ENCODE measurements at regions not wholly inside any gene's neighbourhood (a gene's known extent, or its start where the extent isn't known, plus 50 kb on each side); places are given as distances from the start of the nearest gene placed in this dataset.

DNA sequence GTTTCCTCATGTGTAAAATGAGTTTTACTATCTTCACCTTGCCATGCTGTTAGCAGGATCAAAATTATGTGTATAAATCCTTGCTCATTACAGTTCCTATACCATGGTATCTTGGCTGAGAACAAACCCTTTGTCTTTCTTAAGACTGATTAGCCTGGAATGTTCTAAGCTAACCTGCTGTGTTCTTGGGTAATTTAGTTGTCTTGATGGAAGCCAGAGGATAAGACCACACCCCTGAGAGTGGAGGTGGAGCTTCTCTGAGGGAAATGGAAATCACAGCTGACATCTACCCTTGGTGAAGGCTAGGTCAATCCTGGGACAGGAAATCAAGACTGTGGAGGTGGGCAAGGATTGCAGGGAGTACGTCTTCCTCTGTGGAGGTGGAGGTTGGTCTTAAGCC is 206.1 kb upstream of the ARHGAP20 start:
- DNase-seq (ENCODE audit: low read depth, low spot score), result no peak
- no peak for TF ChIP-seq CTCF (IDR thresholded peaks at IDR 0.05; ENCODE audit: low read depth, low read length)
- no peak overlapping the region for H3K4me3 ChIP-seq (ENCODE audit: low read depth, low read length)
- in situ Hi-C loops (cut with HindIII; ENCODE audit: low sequenced_read_pairs), result no loop called here

- in situ Hi-C loops (cut with HindIII; ENCODE audit: low sequenced_read_pairs), result no loop called here
- TF ChIP-seq CTCF (IDR thresholded peaks at IDR 0.05; ENCODE audit: low read depth, low read length), result no peak
- H3K4me3 ChIP-seq (ENCODE audit: low read depth, low read length), result no peak overlapping the region
- DNase-seq (ENCODE audit: low read depth, low spot score), result no peak
Observed at GRCh38 chr11:110912437-110912836, 200.2 kb upstream of the ARHGAP20 start.

- DNase-seq (ENCODE audit: low read depth, low spot score), result no peak
- in situ Hi-C loops (cut with HindIII; ENCODE audit: low sequenced_read_pairs), result no loop called here
- TF ChIP-seq CTCF (IDR thresholded peaks at IDR 0.05; ENCODE audit: low read depth, low read length), result no peak
- no peak overlapping the region for H3K4me3 ChIP-seq (ENCODE audit: low read depth, low read length)
Observed at GRCh38 chr11:110910384-110910783, 198.1 kb upstream of the ARHGAP20 start.

DNA sequence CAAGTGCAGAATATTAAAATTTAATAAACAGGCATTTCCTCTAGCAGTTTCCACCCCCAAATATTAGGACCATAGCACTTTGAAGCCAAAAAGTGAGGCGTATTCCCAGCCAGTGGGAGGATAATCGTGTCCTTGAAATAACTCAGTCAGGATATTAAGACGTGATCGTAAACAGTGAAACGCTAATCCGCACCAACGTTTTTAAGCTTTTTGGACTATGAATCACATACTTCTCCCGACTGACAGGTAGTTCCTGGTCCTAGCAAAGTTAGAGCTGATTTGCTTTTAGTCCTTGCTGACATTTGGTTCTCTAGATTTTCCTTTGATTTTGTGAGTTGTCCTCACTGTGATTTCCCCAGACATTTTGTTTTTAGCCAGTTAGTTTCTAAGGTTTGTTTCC is 197.1 kb upstream of the ARHGAP20 start:
- in situ Hi-C loops (cut with HindIII; ENCODE audit: low sequenced_read_pairs), result no loop called here
- TF ChIP-seq CTCF (IDR thresholded peaks at IDR 0.05; ENCODE audit: low read depth, low read length), result no peak
- H3K4me3 ChIP-seq (ENCODE audit: low read depth, low read length), result no peak overlapping the region
- DNase-seq (ENCODE audit: low read depth, low spot score), result no peak

DNA sequence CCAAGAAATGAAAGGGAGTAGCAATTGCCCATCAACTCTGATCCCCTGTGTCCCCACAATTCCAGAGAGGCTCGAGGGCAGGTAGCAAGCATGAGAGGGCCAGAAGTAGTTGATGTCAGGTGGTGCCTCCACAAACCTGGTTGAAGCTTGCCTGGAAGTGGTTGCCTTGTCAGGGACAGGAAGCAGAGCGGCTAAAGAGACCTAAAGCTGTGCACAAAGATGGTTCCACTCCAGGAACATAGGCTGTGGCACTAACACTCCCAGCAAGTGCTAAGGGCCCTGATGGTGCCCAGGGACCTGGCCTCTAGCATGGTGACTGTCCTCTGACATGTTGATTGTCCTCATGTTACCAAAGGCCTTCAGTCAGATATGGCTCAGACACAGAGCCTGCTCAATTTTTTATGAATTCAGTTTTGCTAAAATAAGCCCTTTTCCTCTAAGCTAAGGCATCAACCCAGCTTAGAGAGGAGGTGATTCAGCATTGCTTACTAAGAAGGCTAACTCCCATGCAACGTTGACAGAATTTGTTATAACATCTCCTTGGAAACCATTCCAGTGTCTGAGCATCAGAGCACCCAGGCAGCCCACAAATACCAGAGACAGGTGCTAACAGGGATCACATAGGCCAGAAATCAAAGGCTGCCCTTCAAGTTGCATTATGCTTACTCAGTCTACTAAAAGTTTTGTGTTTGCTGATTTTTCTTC is 196.3 kb upstream of the ARHGAP20 start:
- TF ChIP-seq CTCF (IDR thresholded peaks at IDR 0.05; ENCODE audit: low read depth, low read length), result no peak
- peak; percentile 93 for DNase-seq (ENCODE audit: low read depth, low spot score)
- in situ Hi-C loops (cut with HindIII; ENCODE audit: low sequenced_read_pairs), result no loop called here
- no peak overlapping the region for H3K4me3 ChIP-seq (ENCODE audit: low read depth, low read length)

- H3K4me3 ChIP-seq (ENCODE audit: low read depth, low read length), result no peak overlapping the region
- peak; percentile 98 for DNase-seq (ENCODE audit: low read depth, low spot score)
- no peak for TF ChIP-seq CTCF (IDR thresholded peaks at IDR 0.05; ENCODE audit: low read depth, low read length)
- in situ Hi-C loops (cut with HindIII; ENCODE audit: low sequenced_read_pairs), result no loop called here
Observed at GRCh38 chr11:110907629-110908028, 195.4 kb upstream of the ARHGAP20 start.
